Ishikawa (cell line): ENCODE measurements at regions not wholly inside any gene's neighbourhood (a gene's known extent, or its start where the extent isn't known, plus 50 kb on each side); places are given as distances from the start of the nearest gene placed in this dataset.

ENCODE experiments used
- CEBPB ChIP-seq: IDR thresholded peaks from 2 replicates; pipeline ENCODE4 v1.6.1; 2012
- CREB1 ChIP-seq: IDR thresholded peaks from 2 replicates; pipeline ENCODE4 v1.6.1; 2012; ENCODE audit warnings: low read depth
- EGR1 ChIP-seq: IDR thresholded peaks from 2 replicates; pipeline ENCODE4 v1.6.1; 2012
- EP300 ChIP-seq: IDR thresholded peaks from 2 replicates; pipeline ENCODE4 v1.6.1; 2012; ENCODE audit warnings: borderline replicate concordance
- FOXM1 ChIP-seq: IDR thresholded peaks from 2 replicates; pipeline ENCODE4 v1.6.1; 2012; ENCODE audit warnings: low read depth, borderline replicate concordance
- MAX ChIP-seq: IDR thresholded peaks from 2 replicates; pipeline ENCODE4 v1.6.1; 2012
- NFIC ChIP-seq: IDR thresholded peaks from 2 replicates; pipeline ENCODE4 v1.6.1; 2012
- RAD21 ChIP-seq: IDR thresholded peaks from 2 replicates; pipeline ENCODE4 v1.6.1; 2012; ENCODE audit warnings: low read depth
- TAF1 ChIP-seq: IDR thresholded peaks from 2 replicates; pipeline ENCODE4 v1.6.1; 2012; ENCODE audit warnings: low read depth, mild to moderate bottlenecking
- TCF12 ChIP-seq: IDR thresholded peaks from 2 replicates; pipeline ENCODE4 v1.6.1; 2012; ENCODE audit warnings: low read depth
- TEAD4 ChIP-seq: IDR thresholded peaks from 2 replicates; pipeline ENCODE4 v1.6.1; 2012
- YY1 ChIP-seq: IDR thresholded peaks from 2 replicates; pipeline ENCODE4 v1.6.1; 2012; ENCODE audit warnings: low read depth
- ZBTB7A ChIP-seq: IDR thresholded peaks from 2 replicates; pipeline ENCODE4 v1.6.1; 2012; ENCODE audit warnings: low read depth
- TF ChIP-seq, protein P1 (sequence below): IDR thresholded peaks from 2 replicates; pipeline ENCODE4 v1.6.1; 2012
- TF ChIP-seq, protein P2 (sequence below): IDR thresholded peaks from 2 replicates; pipeline ENCODE4 v1.6.1; 2012; ENCODE audit warnings: low read depth, mild to moderate bottlenecking

DNA sequence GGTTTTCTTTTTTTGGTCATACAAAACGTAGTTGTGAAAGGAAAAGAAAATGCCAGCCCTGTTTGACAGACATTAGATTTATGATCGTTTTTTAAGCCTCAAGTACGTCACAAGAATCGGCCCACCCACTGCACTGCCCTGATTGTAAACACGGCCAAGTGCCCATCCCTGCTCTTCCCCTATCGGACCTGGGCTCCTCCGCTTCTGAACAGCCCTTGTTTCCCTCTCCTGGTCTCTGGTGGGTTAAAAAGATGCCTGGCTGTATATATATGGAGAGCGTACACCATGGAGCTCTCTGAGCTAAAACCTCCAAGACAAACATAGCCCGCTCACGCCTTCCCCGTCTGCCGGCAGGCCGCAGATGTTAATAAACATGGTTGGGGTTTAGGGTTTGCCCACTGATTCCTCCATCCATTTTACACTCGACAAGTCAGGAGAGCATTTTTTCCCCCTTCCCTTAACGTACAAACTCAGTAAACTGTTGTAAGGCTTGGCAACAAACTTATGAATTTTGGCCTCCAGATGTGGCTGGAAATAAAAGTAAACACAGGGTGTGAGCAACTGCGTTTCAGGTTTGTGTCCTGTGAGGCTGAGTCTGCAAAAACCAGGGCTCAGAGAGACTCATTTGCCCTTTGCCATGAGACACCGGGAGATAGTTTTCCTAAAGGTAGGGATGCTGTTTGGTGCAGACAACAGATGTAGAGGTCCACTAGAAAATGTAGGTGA lies 325.9 kb downstream of the SOX9 start:
- TF ChIP-seq TCF12 (no peak), EP300 (no peak), MAX (no peak), FOXM1 (no peak)

DNA sequence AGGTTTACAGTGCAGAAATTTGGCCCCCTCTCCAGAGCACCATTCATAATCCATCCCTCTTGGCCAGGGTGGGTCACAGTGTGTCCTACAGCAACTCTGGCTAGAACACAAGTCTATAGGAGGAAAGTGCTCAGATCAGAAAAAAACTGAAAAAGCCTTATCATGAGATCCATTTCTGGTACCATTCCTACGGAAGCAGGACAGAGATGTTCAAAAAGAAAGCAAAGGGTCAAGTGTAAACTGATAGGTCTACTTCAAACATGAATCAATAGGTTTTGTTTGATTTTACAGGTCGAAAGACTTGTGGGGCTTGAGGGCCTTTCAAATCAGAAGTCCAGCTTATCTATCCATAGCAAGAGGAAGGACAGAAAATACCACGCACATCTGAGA lies 326.4 kb downstream of the SOX9 start:
- no peak for TF ChIP-seq EGR1
- TF ChIP-seq, protein P1, sequence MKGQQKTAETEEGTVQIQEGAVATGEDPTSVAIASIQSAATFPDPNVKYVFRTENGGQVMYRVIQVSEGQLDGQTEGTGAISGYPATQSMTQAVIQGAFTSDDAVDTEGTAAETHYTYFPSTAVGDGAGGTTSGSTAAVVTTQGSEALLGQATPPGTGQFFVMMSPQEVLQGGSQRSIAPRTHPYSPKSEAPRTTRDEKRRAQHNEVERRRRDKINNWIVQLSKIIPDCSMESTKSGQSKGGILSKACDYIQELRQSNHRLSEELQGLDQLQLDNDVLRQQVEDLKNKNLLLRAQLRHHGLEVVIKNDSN: no peak
- TF ChIP-seq YY1: no peak
- TF ChIP-seq TAF1: no peak
- TF ChIP-seq TCF12: no peak
- TF ChIP-seq ZBTB7A: no peak
- no peak for TF ChIP-seq CEBPB
- no peak for TF ChIP-seq TEAD4
- no peak for TF ChIP-seq MAX
- TF ChIP-seq RAD21: no peak
- no peak for TF ChIP-seq NFIC
- TF ChIP-seq EP300: no peak
- no peak for TF ChIP-seq CREB1
- TF ChIP-seq FOXM1: no peak

- TF ChIP-seq EGR1 (no peak), TAF1 (no peak), MAX (no peak), CEBPB (no peak), YY1 (no peak), TCF12 (no peak)
- TF ChIP-seq, protein P1: no peak
- TF ChIP-seq, protein P2, sequence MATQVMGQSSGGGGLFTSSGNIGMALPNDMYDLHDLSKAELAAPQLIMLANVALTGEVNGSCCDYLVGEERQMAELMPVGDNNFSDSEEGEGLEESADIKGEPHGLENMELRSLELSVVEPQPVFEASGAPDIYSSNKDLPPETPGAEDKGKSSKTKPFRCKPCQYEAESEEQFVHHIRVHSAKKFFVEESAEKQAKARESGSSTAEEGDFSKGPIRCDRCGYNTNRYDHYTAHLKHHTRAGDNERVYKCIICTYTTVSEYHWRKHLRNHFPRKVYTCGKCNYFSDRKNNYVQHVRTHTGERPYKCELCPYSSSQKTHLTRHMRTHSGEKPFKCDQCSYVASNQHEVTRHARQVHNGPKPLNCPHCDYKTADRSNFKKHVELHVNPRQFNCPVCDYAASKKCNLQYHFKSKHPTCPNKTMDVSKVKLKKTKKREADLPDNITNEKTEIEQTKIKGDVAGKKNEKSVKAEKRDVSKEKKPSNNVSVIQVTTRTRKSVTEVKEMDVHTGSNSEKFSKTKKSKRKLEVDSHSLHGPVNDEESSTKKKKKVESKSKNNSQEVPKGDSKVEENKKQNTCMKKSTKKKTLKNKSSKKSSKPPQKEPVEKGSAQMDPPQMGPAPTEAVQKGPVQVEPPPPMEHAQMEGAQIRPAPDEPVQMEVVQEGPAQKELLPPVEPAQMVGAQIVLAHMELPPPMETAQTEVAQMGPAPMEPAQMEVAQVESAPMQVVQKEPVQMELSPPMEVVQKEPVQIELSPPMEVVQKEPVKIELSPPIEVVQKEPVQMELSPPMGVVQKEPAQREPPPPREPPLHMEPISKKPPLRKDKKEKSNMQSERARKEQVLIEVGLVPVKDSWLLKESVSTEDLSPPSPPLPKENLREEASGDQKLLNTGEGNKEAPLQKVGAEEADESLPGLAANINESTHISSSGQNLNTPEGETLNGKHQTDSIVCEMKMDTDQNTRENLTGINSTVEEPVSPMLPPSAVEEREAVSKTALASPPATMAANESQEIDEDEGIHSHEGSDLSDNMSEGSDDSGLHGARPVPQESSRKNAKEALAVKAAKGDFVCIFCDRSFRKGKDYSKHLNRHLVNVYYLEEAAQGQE: no peak
These were observed 327.2 kb downstream of the SOX9 start for GRCh38 chr17:72448019-72448418.

- TF ChIP-seq YY1: no peak
- TF ChIP-seq TAF1: no peak
- TF ChIP-seq, protein P1: no peak
- TF ChIP-seq CEBPB: no peak
- no peak for TF ChIP-seq TEAD4
- TF ChIP-seq EP300: no peak
- TF ChIP-seq EGR1: no peak
- TF ChIP-seq FOXM1: no peak
- TF ChIP-seq RAD21: no peak
- TF ChIP-seq, protein P2: no peak
- TF ChIP-seq NFIC: no peak
- no peak for TF ChIP-seq MAX
- TF ChIP-seq TCF12: no peak
- TF ChIP-seq ZBTB7A: no peak
- no peak for TF ChIP-seq CREB1
These were observed 331.7 kb downstream of the SOX9 start for GRCh38 chr17:72452286-72453173.
